Stimulated activated CD4-positive, alpha-beta T cell treated with anti-CD3 and anti-CD28 coated beads, Interleukin-15, amount 100 ng/mL, for 24 hours (primary cell): ENCODE measurements at regions not wholly inside any gene's neighbourhood (a gene's known extent, or its start where the extent isn't known, plus 50 kb on each side); places are given as distances from the start of the nearest gene placed in this dataset.

Experiments
- DNase-seq: peaks from one replicate; pipeline ENCODE4 v3.0.0-alpha.2; 2020

GRCh38 chr5:156239800-156240199 lies 87.2 kb upstream of the SGCD start:
- DNase-seq = no peak

- DNase-seq = no peak
These were observed 86.5 kb upstream of the SGCD start for GRCh38 chr5:156240414-156240813.

- DNase-seq = no peak
These were observed 85.7 kb upstream of the SGCD start for GRCh38 chr5:156241266-156241665.

- DNase-seq = no peak
These were observed 81.1 kb upstream of the SGCD start for GRCh38 chr5:156245895-156246294.

GRCh38 chr5:156251076-156251475 lies 75.9 kb upstream of the SGCD start:
- DNase-seq = no peak

GRCh38 chr5:156253130-156253529 lies 73.8 kb upstream of the SGCD start:
- no peak for DNase-seq

- no peak for DNase-seq
These were observed 72.8 kb upstream of the SGCD start for GRCh38 chr5:156254196-156254595.

GRCh38 chr5:156256642-156257041 lies 70.3 kb upstream of the SGCD start:
- DNase-seq = no peak

GRCh38 chr5:156258934-156259333 lies 68.0 kb upstream of the SGCD start:
- DNase-seq = no peak

GRCh38 chr5:156259618-156260017 lies 67.3 kb upstream of the SGCD start:
- no peak for DNase-seq

- no peak for DNase-seq
These were observed 65.6 kb upstream of the SGCD start for GRCh38 chr5:156261275-156261939.

- DNase-seq = no peak
These were observed 55.4 kb upstream of the SGCD start for GRCh38 chr5:156271569-156271968.

- DNase-seq = no peak
These were observed 54.8 kb upstream of the SGCD start for GRCh38 chr5:156272139-156272538.

- no peak for DNase-seq
These were observed 53.6 kb upstream of the SGCD start for GRCh38 chr5:156273325-156273724.

- DNase-seq = no peak
These were observed 52.5 kb upstream of the SGCD start for GRCh38 chr5:156274453-156274852.
